Pulmonary artery endothelial cell (primary cell): ENCODE measurements at regions not wholly inside any gene's neighbourhood (a gene's known extent, or its start where the extent isn't known, plus 50 kb on each side); places are given as distances from the start of the nearest gene placed in this dataset.
"Not testable (repeated sequence)": the region's sequence is repeated elsewhere in the genome, so short reads cannot be mapped to it uniquely, and the experiment has no call there.

Source experiments
- DNase-seq: peaks from one replicate; pipeline ENCODE4 v3.0.0-alpha.2; 2011; ENCODE audit warnings: low read depth, low spot score

DNA sequence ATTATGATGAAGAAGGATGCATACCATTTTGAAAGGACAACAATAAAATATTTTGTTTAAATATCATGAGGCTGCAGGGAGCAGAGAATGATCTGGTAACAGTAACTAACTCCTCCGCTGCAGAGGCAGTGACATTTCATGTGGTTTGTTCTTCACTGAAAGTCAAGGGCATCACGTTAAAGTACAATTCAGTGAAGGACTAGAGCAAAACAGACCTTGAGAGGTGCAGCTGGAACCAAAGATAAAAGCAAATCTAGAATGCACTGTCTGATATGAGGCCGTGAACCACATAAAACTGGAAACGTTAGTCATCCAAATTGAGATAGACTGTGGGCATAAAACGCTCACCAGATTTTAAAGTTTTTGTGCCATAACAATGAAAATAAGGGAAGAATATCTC, 522.9 kb upstream of the TNP1 start:
- DNase-seq: no peak

DNA sequence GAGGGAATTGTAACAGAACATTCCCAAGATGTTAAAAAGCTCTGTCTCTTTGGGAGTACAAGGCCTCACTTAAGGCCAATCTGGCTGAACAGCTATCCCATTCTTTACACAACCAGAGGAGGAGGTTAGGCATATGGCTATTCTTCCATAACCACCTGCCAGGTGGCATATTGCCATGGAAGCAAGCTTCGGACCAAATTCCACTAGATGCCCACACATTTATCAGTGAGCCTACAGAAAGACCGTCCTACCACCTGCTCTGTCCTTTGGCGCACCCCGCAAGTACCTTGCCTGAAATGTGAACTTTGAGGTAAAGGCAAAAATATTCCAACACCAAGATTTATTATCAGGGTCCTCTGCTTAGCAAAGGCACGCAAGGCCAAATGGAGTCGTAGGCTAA, 519.9 kb upstream of the TNP1 start:
- no peak for DNase-seq

DNA sequence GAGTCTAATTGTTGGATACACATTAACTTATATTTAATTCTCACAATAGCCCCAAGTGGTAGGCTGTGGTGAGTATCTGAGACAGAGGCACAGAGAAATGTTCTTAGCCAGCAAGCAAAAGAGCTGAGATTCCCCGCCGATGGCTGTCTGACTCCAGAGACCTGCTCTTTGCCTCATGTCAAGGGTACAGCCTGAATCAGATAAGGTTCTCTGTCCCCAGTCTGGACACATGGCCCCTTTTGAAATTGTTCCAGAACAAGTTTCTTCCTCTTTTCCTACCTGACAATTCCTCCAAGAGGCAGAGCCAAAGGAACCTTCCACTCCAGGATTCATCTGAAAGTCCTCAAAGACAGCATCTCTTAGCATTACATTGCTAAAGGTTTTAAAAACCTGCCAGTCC, 512.9 kb upstream of the TNP1 start:
- no peak for DNase-seq

DNA sequence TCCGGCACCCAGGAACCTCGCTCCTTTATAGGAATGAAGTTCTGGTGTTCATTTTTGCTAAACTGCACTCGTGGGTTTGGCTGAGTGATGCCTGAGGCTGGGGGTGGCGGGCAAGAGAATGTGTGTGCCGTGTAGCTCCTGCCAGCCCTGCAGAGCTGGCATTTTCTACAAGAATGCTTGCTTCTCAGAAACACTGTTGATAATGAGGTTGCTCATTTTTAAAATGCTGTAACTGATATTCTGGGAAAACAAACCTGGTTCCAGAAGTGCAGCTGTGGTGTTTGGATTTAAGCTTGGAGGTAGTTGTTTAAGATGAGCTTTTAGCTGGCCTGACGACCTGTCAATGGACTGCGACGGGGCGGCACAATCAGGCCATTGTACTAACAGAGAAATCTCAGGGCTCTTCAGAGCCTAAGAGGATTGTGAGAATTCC, 511.9 kb upstream of the TNP1 start:
- no peak for DNase-seq

DNA sequence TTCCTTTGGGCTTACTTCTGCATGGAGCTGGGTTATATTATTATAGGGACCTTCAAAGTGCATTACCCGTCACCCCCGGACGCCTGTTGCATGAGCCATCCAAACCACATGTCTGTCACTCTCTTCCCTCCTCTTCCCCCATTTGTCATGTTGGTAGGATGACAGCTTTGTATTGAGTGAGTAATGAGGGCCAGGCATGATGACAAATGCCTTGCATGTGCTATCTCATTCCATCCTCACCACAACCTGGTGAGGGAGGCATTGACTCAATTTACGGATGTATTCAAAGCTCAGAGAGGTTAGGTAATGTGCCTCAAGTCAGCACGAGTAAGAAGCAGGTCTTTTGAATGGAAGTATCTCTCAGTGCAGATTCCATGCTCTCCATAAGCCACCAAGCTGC, 510.5 kb upstream of the TNP1 start:
- DNase-seq: no peak

DNA sequence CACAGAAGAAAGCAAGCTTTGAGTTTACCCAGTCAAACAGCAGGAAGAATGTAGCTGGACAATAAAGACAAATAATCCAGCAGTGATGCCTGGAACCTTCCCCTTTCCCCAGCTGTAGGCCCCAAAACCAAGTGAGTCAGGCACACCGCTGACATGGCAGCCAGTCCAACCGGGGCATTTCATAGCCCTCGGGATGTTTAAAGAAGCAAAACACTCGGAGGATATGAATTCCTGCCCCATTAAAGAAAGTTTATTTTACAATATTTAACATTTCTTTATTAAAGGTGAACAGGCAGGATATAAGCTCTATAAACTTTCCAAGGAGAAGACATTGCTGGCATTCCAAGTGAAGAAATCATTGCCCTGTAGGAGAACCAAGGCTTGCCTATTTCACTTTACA, 507.6 kb upstream of the TNP1 start:
- no peak for DNase-seq

DNA sequence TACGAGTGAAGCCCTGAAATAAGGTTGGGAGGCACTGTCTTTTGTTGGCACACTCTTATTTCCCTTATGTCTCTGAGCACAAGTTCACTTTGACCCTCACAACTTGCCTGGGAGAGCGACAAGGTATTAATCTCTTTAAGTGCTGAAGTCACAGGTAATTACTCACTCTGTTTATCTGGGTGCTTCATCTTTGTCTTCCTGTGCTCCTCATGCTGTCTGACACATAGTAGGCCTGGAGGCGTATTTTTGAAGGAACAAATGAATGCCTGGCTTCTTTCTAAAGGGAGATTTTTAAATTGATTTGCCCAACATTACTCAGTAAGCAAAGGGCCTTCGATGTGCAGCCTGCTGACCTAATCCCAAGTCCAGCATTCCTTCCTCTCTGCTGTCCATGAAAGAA, 507.1 kb upstream of the TNP1 start:
- no peak for DNase-seq

DNA sequence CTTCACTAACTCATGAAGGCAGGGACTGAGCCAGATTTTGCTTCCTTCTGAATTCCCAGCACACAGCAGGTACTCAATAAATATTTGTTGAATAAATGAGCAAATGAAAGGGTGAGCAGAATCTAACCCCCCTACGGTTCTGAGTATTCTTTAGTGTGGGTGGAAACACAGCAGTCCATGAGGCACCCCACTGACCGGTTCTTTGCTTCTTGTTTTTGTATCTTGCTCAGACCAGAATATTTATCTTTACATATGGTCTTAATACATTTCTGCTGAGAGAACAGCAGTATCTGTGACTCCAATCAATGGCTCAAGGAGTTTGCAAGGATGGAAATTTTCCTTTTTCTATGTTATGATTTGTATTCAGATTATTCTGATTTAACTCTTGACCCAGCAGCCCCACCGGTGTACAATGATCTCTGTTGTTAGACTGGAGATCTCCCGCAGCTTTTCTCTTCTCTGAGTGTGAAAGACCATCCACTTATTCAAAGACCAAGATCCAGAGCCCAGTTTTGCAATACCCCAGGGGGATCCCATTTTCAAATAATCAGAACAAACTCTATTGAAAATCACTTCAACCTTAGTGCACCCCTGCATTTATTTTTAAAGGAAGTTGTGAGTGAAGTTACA, 506.5 kb upstream of the TNP1 start:
- no peak for DNase-seq

DNA sequence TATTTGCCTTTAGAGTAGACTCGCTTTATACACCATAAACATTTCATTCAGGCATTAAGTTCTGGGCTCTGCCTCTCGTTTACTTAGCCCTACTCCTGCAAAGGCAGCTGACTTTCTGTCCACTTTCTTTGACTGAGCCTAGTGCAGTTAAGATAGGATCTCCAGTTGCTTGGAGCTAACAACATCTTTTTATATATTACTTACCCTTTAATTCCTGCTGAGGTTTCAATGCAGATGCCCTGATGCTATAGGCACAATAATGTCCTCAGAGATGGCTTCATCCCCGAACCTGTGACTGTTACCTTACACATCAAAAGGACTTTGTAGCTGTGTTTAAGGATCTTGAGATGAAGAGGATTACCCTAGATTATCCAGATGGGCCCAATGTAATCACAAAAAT, 505.8 kb upstream of the TNP1 start:
- DNase-seq: no peak

DNA sequence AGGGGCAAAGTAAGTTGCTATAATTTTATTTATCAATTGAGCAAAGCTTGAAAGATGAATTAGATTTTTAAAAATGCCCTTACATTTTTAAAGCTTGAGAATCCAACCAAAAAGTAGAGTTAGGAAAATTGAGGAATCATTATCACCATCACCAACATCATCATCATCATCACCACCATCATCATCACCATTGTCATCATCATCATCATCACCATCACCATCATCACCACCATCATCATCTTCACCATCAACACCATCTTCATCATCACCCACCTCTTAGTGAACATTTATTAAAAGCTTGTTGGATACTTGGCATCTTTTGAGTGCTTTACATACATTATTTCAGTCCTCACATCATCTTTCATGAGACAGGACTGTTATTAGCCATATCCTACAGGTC, 504.4 kb upstream of the TNP1 start:
- no peak for DNase-seq

DNA sequence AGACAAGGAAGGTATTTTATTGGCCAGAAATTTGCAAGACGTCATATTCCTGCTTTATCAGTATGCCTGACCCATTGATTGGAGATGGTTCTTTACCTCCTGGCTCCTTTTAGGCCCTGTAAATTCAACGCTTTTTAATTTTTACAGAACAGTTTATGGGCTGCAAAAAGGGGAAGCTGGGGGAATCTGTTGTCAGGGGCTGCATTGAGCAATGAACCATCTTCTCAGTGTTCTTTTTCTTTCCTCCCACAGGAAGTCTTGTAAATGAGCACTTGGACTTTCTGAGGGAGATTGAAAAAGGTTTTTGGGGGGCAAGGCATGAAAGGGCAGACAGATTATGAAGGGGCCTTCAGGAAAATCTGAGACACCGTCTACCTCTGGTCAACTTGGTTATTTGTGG, 503.6 kb upstream of the TNP1 start:
- no peak for DNase-seq

DNA sequence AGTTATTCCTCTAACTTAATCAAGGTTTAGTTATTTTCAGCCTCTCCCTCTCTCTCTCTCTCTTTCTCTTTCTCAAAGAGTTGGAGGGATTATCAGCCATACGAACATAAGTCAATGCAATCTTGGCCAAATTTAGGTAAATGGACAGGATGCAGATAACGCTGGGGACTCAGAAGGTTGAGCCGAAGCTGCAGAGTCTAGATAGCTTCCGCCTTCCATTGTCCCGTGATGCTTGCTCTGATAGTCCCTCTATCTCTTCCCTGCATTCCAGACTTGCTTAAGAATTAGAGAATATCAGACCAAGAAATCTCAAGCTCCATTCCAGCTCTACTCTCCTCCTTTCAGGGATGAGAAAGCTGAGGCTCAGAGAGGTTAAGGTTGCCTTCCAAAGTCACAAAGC, 502.8 kb upstream of the TNP1 start:
- no peak for DNase-seq

DNA sequence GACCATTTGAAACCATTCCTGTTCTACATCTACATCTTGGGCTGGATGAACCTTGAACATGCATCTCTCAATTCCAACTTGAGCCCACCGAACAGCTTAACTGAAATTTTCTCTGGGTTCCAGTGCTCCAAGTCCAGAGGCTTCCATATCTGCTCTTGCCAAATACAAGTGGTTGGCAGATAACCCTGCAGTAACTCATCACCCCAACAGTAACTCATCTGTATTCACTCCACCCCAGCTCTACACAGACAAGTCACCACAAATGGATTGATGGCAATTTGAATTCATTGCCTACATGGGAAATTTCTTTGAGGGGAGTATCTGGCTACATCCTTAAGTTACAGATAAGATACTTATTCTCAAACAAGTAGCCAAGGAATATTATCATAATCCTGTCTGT, 502.4 kb upstream of the TNP1 start:
- DNase-seq: no peak

DNA sequence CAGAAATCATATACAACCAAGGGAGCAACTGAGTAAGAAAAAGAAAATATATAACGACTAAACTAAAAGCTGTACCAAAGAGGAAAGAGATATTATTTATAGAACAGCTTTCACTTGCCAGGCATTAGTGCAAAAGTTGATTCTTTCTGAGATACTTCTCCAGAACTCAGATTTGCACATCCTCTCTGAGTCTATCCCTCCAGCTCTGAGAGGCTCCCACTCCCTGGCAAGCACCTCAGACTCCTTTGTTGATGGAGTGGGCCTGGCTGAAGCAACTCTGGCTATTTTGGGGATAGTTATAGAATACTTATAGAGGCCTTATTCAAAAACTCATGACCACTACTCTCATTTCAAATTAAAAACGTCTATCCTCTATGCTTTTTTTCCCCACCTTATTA, 501.6 kb upstream of the TNP1 start:
- no peak for DNase-seq

DNA sequence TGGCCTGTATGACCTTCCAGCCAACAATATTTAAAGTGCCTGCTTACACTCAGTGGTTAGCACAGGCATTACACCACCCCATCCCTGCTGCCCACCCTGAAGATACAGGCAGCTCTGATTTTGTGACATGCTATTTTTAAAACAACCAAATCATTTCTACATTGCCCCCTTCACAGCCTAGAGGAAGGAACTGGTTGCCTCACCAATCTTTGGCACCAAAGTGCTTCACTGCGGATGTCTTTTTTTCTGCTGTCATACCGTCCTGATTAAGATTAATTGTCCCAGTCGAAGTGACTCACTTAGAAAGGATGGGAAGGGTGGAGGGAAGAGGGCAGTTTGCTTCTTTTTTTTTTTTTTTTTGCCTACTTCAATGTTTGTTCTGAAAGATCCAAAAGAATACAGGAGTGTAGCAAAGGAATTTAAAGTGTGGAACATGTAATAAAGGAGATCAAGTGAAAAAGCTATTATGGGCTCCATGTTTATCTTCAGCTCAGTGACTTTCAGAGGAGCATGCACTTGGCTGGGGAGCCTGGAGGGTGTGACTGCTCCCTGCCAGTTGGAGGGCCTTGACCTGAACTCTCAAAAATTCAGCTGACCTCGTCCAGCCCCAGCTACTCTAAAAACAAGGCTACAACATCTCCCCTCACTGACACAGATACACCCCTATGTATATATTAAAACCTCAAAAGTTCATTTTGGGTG, 501.1 kb upstream of the TNP1 start:
- DNase-seq: peak; percentile 15

DNA sequence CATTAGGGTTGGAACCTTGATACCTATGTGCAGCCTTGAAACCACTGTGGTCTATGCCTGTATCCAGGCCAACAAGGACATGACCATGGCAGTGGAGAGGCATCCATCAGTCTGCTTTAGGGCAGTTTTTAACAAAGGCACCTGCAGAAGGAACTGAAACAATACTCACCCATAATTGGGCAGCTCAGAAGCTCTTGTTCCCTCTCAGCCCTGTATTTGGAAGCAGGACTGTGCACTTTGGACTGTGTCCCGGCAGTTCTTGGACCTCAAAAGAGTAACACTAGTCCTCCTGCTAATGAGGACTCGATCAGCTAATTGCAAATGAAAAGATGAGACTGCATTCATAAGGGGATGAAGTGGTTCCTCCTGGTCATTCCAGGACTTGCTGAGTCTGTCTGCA, 500.2 kb upstream of the TNP1 start:
- DNase-seq: no peak

DNA sequence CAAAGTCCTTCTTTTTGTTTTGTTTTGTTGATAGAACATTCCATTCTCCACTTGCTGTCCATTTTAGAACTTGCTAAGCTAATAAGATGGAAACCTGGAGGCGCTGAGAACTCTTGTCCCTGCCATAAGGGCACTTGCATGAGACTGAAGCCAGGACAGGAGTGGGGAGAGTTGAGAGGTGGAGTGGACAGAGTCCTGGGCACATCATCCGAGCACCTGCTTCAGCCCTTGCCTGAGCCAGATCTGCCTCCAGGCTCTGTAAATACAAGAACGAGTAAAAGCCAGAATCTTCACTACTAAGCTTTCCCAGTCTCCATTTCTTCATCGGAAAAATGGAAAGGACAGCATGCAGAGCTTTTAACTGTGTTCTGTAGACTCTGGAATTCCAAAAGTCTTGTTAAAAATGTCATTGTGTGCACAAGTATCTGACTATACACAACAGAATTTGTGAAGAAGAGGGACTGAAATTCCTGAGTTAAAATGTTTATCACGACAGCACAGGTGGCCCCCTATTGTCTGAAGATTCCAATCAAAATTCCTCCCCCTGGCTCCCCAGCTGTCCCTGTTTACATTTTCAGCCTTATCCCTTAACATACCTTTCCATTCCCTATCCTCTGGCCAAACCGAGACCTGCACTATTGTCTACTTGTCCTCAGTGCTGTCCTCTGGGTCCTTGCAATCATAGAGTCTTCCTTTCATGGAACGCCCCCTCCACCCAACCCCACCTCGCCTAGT, 498.2 kb upstream of the TNP1 start:
- no peak for DNase-seq

DNA sequence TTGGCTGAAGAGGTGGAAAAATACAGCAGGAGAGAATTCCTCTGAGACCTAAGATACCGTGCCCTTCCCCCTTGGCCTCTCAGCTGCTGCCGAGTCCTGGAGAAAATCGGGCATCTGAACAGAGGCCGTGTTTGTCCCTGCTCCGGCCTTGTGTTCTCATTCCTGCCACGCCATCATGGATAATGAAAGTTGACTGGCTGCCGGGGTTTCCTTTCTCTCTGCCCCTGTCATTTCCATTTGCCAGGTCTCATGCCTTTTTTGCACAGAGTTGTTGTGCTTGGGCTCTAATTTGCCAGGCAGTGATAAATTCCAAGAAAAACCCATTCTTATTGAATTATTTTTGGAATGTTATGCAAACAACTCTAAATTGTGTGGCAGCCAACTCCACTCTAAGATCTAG, 496.9 kb upstream of the TNP1 start:
- DNase-seq: no peak

DNA sequence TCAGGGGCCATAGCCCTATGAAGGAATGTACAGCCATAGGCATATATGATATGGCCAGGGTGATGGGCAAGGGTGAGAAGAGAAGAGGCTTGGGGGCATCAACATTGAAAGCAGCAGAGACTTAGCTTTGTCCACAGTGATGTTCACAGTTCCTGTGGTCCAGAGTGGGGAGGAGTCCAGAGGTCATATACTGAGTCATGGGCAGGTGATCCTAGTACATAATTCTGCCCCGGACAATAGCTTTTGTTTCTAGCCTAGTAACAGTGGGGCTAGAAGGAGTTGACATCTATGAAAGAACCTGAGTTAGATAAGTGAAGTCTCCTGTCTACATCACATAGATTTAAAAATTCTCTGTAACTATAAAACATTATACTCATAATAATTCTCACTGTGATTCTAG, 496.3 kb upstream of the TNP1 start:
- no peak for DNase-seq

DNA sequence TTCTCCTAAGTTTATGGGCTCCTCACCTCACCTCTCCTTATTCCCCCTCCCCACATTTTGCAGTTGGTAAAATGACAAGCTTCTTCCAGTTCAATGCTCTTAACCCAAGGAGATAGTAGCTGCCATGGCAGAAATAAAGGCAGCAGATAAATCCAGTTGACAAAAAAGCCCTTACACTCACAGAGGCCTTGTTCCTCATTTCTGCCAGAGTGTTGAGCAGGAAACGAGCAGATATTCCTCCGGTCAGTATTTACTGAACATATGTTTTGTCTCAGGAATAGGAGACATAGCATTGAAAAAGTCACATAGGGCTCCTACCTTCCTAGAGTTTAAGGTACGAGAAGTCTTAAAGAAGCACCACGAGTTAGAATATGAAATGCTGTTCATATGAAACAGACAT, 493.7 kb upstream of the TNP1 start:
- DNase-seq: no peak

DNA sequence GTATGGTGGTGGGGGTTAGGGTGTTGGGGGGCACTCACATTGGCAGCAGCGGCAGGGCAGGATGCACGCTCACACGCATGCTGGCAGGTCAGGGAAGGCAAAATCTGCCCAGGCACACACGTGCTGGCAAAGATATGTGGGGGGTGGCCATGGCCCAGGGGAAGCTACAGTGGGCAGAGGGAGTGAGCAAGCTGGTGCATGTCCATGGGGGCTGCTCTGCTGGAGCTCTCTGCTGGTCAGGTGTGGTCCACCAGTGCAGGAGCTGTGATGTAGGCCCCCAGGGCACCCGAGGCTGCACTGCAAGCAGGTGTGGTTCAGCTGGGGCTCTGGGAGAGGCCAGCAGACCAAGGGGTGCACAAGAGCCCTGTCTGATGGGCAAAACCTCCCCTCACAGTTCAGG, 491.5 kb upstream of the TNP1 start:
- DNase-seq: no peak

DNA sequence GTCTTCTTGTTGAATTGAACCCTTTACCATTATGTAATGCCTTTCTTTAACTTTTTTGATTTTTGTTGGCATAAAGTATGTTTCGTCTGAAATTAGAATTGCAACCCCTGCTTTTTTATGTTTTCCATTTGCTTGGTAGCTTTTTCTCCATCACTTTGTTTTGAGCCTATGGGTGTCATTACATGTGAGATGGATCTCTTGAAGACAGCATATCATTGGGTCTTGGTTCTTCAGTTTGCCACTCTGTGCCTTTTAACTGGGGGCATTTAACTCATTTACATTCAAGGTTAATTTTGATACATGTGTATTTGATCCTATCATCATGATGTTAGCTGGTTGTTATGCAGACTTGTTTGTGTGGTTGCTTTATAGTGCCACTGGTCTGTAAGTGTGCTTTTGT, 489.4 kb upstream of the TNP1 start:
- no peak for DNase-seq

DNA sequence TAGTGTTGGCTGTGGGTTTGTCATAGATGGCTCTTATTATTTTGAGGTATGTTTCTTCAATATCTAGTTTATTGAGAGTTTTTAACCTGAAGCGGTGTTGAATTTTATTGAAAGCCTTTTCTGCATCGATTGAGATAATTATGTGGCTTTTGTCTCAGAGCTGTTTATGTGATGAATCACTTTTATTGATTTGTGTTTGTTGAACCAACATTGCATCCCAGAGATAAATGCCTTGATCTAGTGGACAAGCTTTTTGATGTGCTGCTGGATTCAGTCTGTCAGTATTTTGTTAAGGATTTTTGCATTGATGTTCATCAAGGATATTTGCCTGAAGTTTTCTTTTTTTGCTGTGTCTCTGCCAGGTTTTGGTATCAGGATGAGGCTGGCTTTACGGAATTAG, 487.8 kb upstream of the TNP1 start:
- DNase-seq: not testable (repeated sequence)
